H9 (cell line): ENCODE measurements at regions not wholly inside any gene's neighbourhood (a gene's known extent, or its start where the extent isn't known, plus 50 kb on each side); places are given as distances from the start of the nearest gene placed in this dataset.

ENCODE experiments used
- DNase-seq: peaks from one replicate; pipeline ENCODE4 v3.0.0-alpha.2; 2017
- H2AFZ ChIP-seq: one replicate; pipeline ENCODE4 v1.6.1; 2013; ENCODE audit warnings: mild to moderate bottlenecking, low read length, control low read depth, moderate library complexity
- H2AK5ac ChIP-seq: 2 replicates; pipeline ENCODE4 v1.6.1; 2013; ENCODE audit warnings: low read length, control low read depth, mixed read lengths; ENCODE audit not compliant: insufficient read length
- H2BK120ac ChIP-seq: one replicate; pipeline ENCODE4 v1.6.1; 2013; ENCODE audit warnings: low read depth, mild to moderate bottlenecking, low read length, control low read depth, inconsistent platforms; ENCODE audit not compliant: poor library complexity, severe bottlenecking
- H2BK12ac ChIP-seq: 2 replicates; pipeline ENCODE4 v1.6.1; 2013; ENCODE audit warnings: low read length, control low read depth, mixed read lengths, low read depth; ENCODE audit not compliant: insufficient read length
- H2BK15ac ChIP-seq: 2 replicates; pipeline ENCODE4 v1.6.1; 2013; ENCODE audit warnings: low read depth, low read length, control low read depth
- H2BK20ac ChIP-seq: one replicate; pipeline ENCODE4 v1.6.1; 2013; ENCODE audit warnings: low read depth, mild to moderate bottlenecking, low read length, control low read depth, inconsistent platforms; ENCODE audit not compliant: poor library complexity, severe bottlenecking
- H2BK5ac ChIP-seq: 2 replicates; pipeline ENCODE4 v1.6.1; 2013; ENCODE audit warnings: low read length, control low read depth, mixed read lengths; ENCODE audit not compliant: insufficient read length
- H3K14ac ChIP-seq: 2 replicates; pipeline ENCODE4 v1.6.1; 2013; ENCODE audit warnings: low read length, control low read depth; ENCODE audit not compliant: insufficient read depth
- H3K18ac ChIP-seq: 2 replicates; pipeline ENCODE4 v1.6.1; 2013; ENCODE audit warnings: low read depth, mild to moderate bottlenecking, mixed read lengths, low read length, control low read depth; ENCODE audit not compliant: insufficient read length
- H3K23ac ChIP-seq: 2 replicates; pipeline ENCODE4 v1.6.1; 2013; ENCODE audit warnings: low read length, control low read depth, mixed read lengths, low read depth; ENCODE audit not compliant: insufficient read length
- H3K23me2 ChIP-seq: 2 replicates; pipeline ENCODE4 v1.6.1; 2013; ENCODE audit warnings: low read depth, mild to moderate bottlenecking, mixed read lengths, low read length, control low read depth; ENCODE audit not compliant: insufficient read length, poor library complexity, severe bottlenecking
- H3K27ac ChIP-seq: 2 replicates; pipeline ENCODE4 v1.5.1; 2013; ENCODE audit warnings: low read length, control low read depth, mixed read lengths, low read depth; ENCODE audit not compliant: insufficient read length
- H3K27me3 ChIP-seq: 2 replicates; pipeline ENCODE4 v1.6.1; 2013; ENCODE audit warnings: low read length, control low read depth, inconsistent platforms; ENCODE audit not compliant: insufficient read depth
- H3K4ac ChIP-seq: 2 replicates; pipeline ENCODE4 v1.6.1; 2013; ENCODE audit warnings: low read depth, mild to moderate bottlenecking, control low read depth, inconsistent platforms, low read length, moderate library complexity
- H3K4me1 ChIP-seq: 2 replicates; pipeline ENCODE4 v1.6.1; 2013; ENCODE audit warnings: low read length, control low read depth, inconsistent platforms; ENCODE audit not compliant: insufficient read depth
- H3K4me2 ChIP-seq: 2 replicates; pipeline ENCODE4 v1.6.1; 2013; ENCODE audit warnings: low read length, control low read depth, mixed read lengths; ENCODE audit not compliant: insufficient read length, insufficient read depth
- H3K56ac ChIP-seq: 2 replicates; pipeline ENCODE4 v1.6.1; 2013; ENCODE audit warnings: low read depth, mild to moderate bottlenecking, mixed read lengths, low read length, control low read depth; ENCODE audit not compliant: insufficient read length
- H3K79me1 ChIP-seq: 2 replicates; pipeline ENCODE4 v1.6.1; 2013; ENCODE audit warnings: low read depth, mild to moderate bottlenecking, moderate library complexity, low read length, control low read depth, inconsistent platforms; ENCODE audit not compliant: insufficient read depth, poor library complexity, severe bottlenecking
- H3K79me2 ChIP-seq: 2 replicates; pipeline ENCODE4 v1.6.1; 2013; ENCODE audit warnings: low read length, control low read depth, inconsistent platforms; ENCODE audit not compliant: insufficient read depth
- H3K9ac ChIP-seq: 2 replicates; pipeline ENCODE4 v1.6.1; 2013; ENCODE audit warnings: low read length, control low read depth, mixed read lengths; ENCODE audit not compliant: insufficient read length; ENCODE audit errors: extremely low read depth
- H3K9me3 ChIP-seq: one replicate; pipeline ENCODE4 v1.6.1; 2013; ENCODE audit warnings: low read depth, low read length, inconsistent platforms; ENCODE audit not compliant: control insufficient read depth
- H3T11ph ChIP-seq: one replicate; pipeline ENCODE4 v1.6.1; 2013; ENCODE audit warnings: mild to moderate bottlenecking, low read length, control low read depth, inconsistent platforms
- H4K20me1 ChIP-seq: one replicate; pipeline ENCODE4 v1.6.1; 2013; ENCODE audit not compliant: control insufficient read depth, insufficient read length, insufficient read depth
- H4K5ac ChIP-seq: 2 replicates; pipeline ENCODE4 v1.6.1; 2013; ENCODE audit warnings: low read depth, mild to moderate bottlenecking, mixed read lengths, low read length, control low read depth; ENCODE audit not compliant: insufficient read length
- H4K8ac ChIP-seq: replicated peaks from 2 replicates; pipeline ENCODE4 v1.6.1; 2013; ENCODE audit warnings: low read length, control low read depth, mixed read lengths, low read depth; ENCODE audit not compliant: insufficient read length
- H4K91ac ChIP-seq: 2 replicates; pipeline ENCODE4 v1.6.1; 2013; ENCODE audit warnings: low read depth, mild to moderate bottlenecking, moderate library complexity, mixed read lengths, low read length, control low read depth; ENCODE audit not compliant: insufficient read length
- H3K27ac Mint-ChIP-seq, 3 experiments: 2 replicates in 2 of 3; 3 replicates in 1 of 3; pipeline ENCODE4 v1.8.0; 2020 to 2021; ENCODE audit warnings: mixed read lengths in 3 of 3, mild to moderate bottlenecking in 1 of 3, moderate library complexity in 1 of 3
- H3K27me3 Mint-ChIP-seq: 2 replicates; pipeline ENCODE4 v1.8.0; 2021; ENCODE audit warnings: low read depth, mild to moderate bottlenecking, moderate library complexity, mixed read lengths
- H3K36me3 Mint-ChIP-seq, 3 experiments: 2 replicates in 2 of 3; 3 replicates in 1 of 3; pipeline ENCODE4 v1.8.0; 2020 to 2021; ENCODE audit warnings: low read depth in 3 of 3, mixed read lengths in 3 of 3; ENCODE audit not compliant: insufficient read depth in 1 of 3
- H3K4me1 Mint-ChIP-seq, 2 experiments: 2 replicates each; pipeline ENCODE4 v1.8.0; 2020; ENCODE audit warnings: mixed read lengths in 2 of 2
- H3K4me3 Mint-ChIP-seq, 2 experiments: 2 replicates in 1 of 2; 3 replicates in 1 of 2; pipeline ENCODE4 v1.8.0; 2020 to 2021; ENCODE audit warnings: mild to moderate bottlenecking in 2 of 2, mixed read lengths in 2 of 2, moderate library complexity in 1 of 2
- H3K9me3 Mint-ChIP-seq, 2 experiments: 2 replicates in 1 of 2; 3 replicates in 1 of 2; pipeline ENCODE4 v1.8.0; 2020; ENCODE audit warnings: mild to moderate bottlenecking in 2 of 2, mixed read lengths in 2 of 2, moderate library complexity in 1 of 2
- CTCF ChIP-seq: fragments of 200-600 bp; sonication (generic); conservative IDR thresholded peaks from 3 replicates; pipeline ENCODE4 v1.8.0; 2021; ENCODE audit warnings: antibody characterized with exemption, mild to moderate bottlenecking
- WGBS: extraction: QIAGEN DNeasy Blood & Tissue Kit; methylation state at CpG from one replicate; pipeline ENCODE4 v1.1.7; 2013; ENCODE audit warnings: missing lambda C conversion rate, low lambda C conversion rate, mixed read lengths; ENCODE audit not compliant: insufficient read length; ENCODE audit errors: extremely low coverage; 5-methylcytosine and 5-hydroxymethylcytosine counted together

GRCh38 chr14:103279142-103280025, 54.7 kb upstream of the EIF5 start:
- no CpG with 5 or more reads among the region's 102 CpGs for WGBS
- Histone ChIP-seq H3K27me3 (no peaks in the 10 kb centered on the region; the same call in 1 of the 2 replicates), H4K5ac (no peak overlapping the region), H2BK12ac (no peak overlapping the region), H3T11ph (no peak overlapping the region), H3K4me2 (peak overlapping the region; percentile 2), H3K23ac (no peak overlapping the region), H2AFZ (no peak overlapping the region), H3K56ac (no peak overlapping the region), H2BK120ac (no peak overlapping the region), H3K4ac (no peak overlapping the region), H4K8ac (no peak overlapping the region), H3K27ac (no peak overlapping the region), H2BK5ac (no peak overlapping the region), H3K18ac (peak overlapping the region; percentile 27), H2BK15ac (no peak overlapping the region), H3K79me1 (no peaks in the 10 kb centered on the region), H4K91ac (no peak overlapping the region), H2AK5ac (no peak overlapping the region), H3K9ac (no peak overlapping the region), H3K23me2 (no peaks in the 10 kb centered on the region), H3K4me1 (peaks cover 5% of the 10 kb centered on the region; the same call in 1 of the 2 replicates), H3K79me2 (no peaks in the 10 kb centered on the region), H2BK20ac (no peak overlapping the region), H3K14ac (no peak overlapping the region), H3K9me3 (no peaks in the 10 kb centered on the region), H4K20me1 (no peaks in the 10 kb centered on the region)
- H3K27me3 Mint-ChIP-seq = peaks cover 36% of the 10 kb centered on the region
- H3K27ac Mint-ChIP-seq = no peak overlapping the region
- H3K4me3 Mint-ChIP-seq = peak overlapping the region; percentile 63 to 75
- DNase-seq = peak; percentile 58
- H3K4me1 Mint-ChIP-seq = peaks cover 27 to 31% of the 10 kb centered on the region in 2 experiments
- peak; percentile 46; the same call in 2 of the 3 replicates for TF ChIP-seq CTCF
- peaks cover 12 to 18% of the 10 kb centered on the region in 2 experiments for H3K9me3 Mint-ChIP-seq
- peaks cover 0 to 10% (median 5%) of the 10 kb centered on the region in 3 experiments; a peak in 4 of 7 replicates for H3K36me3 Mint-ChIP-seq
